H1 (cell line): ENCODE measurements at regions not wholly inside any gene's neighbourhood (a gene's known extent, or its start where the extent isn't known, plus 50 kb on each side); places are given as distances from the start of the nearest gene placed in this dataset.

Source experiments
- CHD1 ChIP-seq: IDR thresholded peaks from 2 replicates; pipeline ENCODE4 v1.6.1; 2012; ENCODE audit warnings: low read depth, low read length, improper control_type of control experiment
- CHD2 ChIP-seq: IDR thresholded peaks from 2 replicates; pipeline ENCODE4 v1.6.1; 2012; ENCODE audit warnings: low read length, improper control_type of control experiment
- CTCF ChIP-seq, 3 experiments: IDR thresholded peaks; 1 replicate in 2 of 3; 2 replicates in 1 of 3; pipeline versions ENCODE4 v1.5.1 to v1.6.1; 2011; ENCODE audit warnings: low read length in 3 of 3, mild to moderate bottlenecking in 3 of 3, inconsistent platforms in 2 of 3, low read depth in 1 of 3, moderate library complexity in 1 of 3; ENCODE audit not compliant: insufficient read depth in 1 of 3; ENCODE audit errors: control extremely low read depth in 1 of 3
- USF2 ChIP-seq: IDR thresholded peaks from 2 replicates; pipeline ENCODE4 v1.6.1; 2011; ENCODE audit warnings: low read length, improper control_type of control experiment

GRCh38 chr16:64627781-64628180 lies 494.1 kb downstream of the CDH11 start:
- no peak for TF ChIP-seq CHD1
- no peak for TF ChIP-seq CHD2
- no peak for TF ChIP-seq USF2
- no peak for TF ChIP-seq CTCF (IDR thresholded peaks at IDR 0.05; ENCODE audit: control extremely low read depth in 1 of 3, insufficient read depth in 1 of 3, low read depth in 1 of 3, low read length in 3 of 3)
